Muscle of leg (tissue), 3 donors: ENCODE measurements at regions not wholly inside any gene's neighbourhood (a gene's known extent, or its start where the extent isn't known, plus 50 kb on each side); places are given as distances from the start of the nearest gene placed in this dataset.

Source experiments
- DNase-seq: peaks from one replicate; pipeline ENCODE4 v3.0.0; 2013
- H3K27ac ChIP-seq: one replicate; pipeline ENCODE4 v1.5.1; 2013; ENCODE audit warnings: mild to moderate bottlenecking, low read length, control low read depth
- H3K27me3 ChIP-seq: one replicate; pipeline ENCODE4 v1.6.1; 2013; ENCODE audit warnings: low read length; ENCODE audit not compliant: control insufficient read depth, insufficient read depth
- H3K36me3 ChIP-seq: one replicate; pipeline ENCODE4 v1.6.1; 2013; ENCODE audit warnings: low read length; ENCODE audit not compliant: control insufficient read depth, insufficient read depth
- H3K4me1 ChIP-seq: one replicate; pipeline ENCODE4 v1.6.1; 2013; ENCODE audit warnings: low read length; ENCODE audit not compliant: control insufficient read depth, insufficient read depth
- H3K4me3 ChIP-seq: one replicate; pipeline ENCODE4 v1.5.1; 2013; ENCODE audit warnings: low read length, control low read depth
- H3K9me3 ChIP-seq: replicated peaks from 2 replicates; pipeline ENCODE4 v1.6.1; 2013; ENCODE audit warnings: low read depth, low read length; ENCODE audit not compliant: control insufficient read depth
- WGBS: methylation state at CpG from one replicate; pipeline ENCODE4 v1.1.5; 2013; ENCODE audit warnings: missing lambda C conversion rate; ENCODE audit not compliant: insufficient coverage; 5-methylcytosine and 5-hydroxymethylcytosine counted together

GRCh38 chr11:92545906-92546471 lies 321.4 kb downstream of the FAT3 start:
- Histone ChIP-seq H3K4me1 (no peaks in the 10 kb centered on the region), H3K27me3 (no peaks in the 10 kb centered on the region), H3K27ac (no peak overlapping the region), H3K9me3 (no peaks in the 10 kb centered on the region), H3K36me3 (no peaks in the 10 kb centered on the region), H3K4me3 (no peak overlapping the region)
- no peak for DNase-seq
- no CpG with 5 or more reads among the region's 6 CpGs for WGBS

DNA sequence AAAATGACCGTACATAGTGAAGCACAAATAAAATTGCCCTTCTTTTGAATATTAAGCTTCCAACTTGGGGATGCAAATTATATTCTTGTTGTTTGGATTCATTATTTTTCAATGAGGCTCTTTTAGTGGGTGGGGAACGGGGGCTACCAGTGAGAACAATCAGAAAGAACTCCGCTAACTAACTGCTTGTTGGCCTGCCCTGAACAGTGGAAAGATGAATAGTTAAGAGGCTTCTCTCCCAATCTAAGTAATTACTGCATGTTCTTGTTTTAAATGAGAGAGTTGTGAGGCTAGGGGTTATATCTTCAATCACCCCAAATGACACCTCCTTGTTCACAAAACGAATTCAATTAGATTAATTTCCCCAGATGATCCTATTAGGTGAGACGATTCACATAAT lies 322.0 kb downstream of the FAT3 start:
- no peak overlapping the region for H3K27ac ChIP-seq
- no peaks in the 10 kb centered on the region for H3K27me3 ChIP-seq
- no peaks in the 10 kb centered on the region for H3K36me3 ChIP-seq
- no peak for DNase-seq
- H3K4me1 ChIP-seq, result no peaks in the 10 kb centered on the region
- H3K4me3 ChIP-seq, result no peak overlapping the region
- whole genome bisulfite sequencing, result 80% methylated on average over 1 of the region's 5 CpGs
- H3K9me3 ChIP-seq, result no peaks in the 10 kb centered on the region

DNA sequence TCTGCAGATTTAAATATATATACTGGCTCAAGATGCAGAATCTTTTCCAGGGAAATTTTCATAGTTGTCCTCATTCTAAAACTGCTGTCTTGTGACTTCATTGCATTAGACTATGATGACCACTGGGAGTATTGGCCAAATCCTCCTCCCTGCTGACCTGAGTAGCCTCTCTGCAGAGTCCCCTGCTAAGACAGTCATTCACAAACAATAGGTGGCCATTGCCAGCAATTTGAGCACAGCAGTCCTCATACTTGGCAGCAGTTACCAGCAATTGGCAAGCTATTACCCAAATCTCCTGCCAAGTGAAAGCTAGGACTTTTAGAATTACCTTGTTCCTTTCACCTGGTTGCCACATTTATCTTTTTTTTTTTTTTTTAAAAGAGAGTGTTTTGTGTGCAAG lies 325.8 kb downstream of the FAT3 start:
- H3K4me1 ChIP-seq, result no peaks in the 10 kb centered on the region

GRCh38 chr11:92550871-92551270 lies 326.3 kb downstream of the FAT3 start:
- H3K36me3 ChIP-seq, result no peaks in the 10 kb centered on the region
- no peaks in the 10 kb centered on the region for H3K27me3 ChIP-seq
- WGBS, result 82% methylated on average over 2 of the region's 2 CpGs
- H3K9me3 ChIP-seq, result no peaks in the 10 kb centered on the region
- no peak overlapping the region for H3K4me3 ChIP-seq
- H3K27ac ChIP-seq, result no peak overlapping the region
- no peak for DNase-seq
- no peaks in the 10 kb centered on the region for H3K4me1 ChIP-seq

More for the DNA sequence above, 325.8 kb downstream of the FAT3 start:
- H3K9me3 ChIP-seq, result no peaks in the 10 kb centered on the region
- H3K27me3 ChIP-seq, result no peaks in the 10 kb centered on the region
- no peak overlapping the region for H3K27ac ChIP-seq
- H3K4me3 ChIP-seq, result no peak overlapping the region
- DNase-seq, result peak; percentile 16
- no peaks in the 10 kb centered on the region for H3K36me3 ChIP-seq

DNA sequence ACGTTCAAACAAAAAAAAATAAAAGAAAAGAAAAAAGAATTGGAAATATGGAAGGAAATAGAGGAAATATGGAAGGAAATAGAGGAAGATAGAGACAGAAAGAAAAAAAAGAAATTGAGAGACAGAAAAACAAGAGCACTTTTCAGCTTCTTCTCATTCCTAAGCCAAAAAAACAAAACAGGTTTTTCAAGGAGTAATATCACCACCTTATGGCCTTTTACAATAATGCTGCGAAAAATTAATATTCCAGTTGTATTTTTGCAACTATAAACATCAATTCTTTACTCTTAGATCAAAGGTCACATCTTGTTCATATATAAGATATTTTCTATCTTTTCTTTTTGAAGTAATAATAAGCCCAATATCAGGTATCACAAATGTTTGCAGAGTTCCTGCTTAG lies 328.3 kb downstream of the FAT3 start:
- Histone ChIP-seq H3K4me3 (no peak overlapping the region), H3K4me1 (no peaks in the 10 kb centered on the region), H3K36me3 (no peaks in the 10 kb centered on the region), H3K27me3 (no peaks in the 10 kb centered on the region), H3K9me3 (no peaks in the 10 kb centered on the region), H3K27ac (no peak overlapping the region)
- DNase-seq, result no peak
- WGBS, result 80% methylated on average over 1 of the region's 2 CpGs

- 93% methylated on average over 5 of the region's 7 CpGs for WGBS
These were observed 330.1 kb downstream of the FAT3 start for GRCh38 chr11:92554688-92555087.

GRCh38 chr11:92556431-92556830 lies 331.8 kb downstream of the FAT3 start:
- 54% methylated on average over 3 of the region's 4 CpGs for WGBS
- H3K9me3 ChIP-seq, result no peaks in the 10 kb centered on the region
- H3K27ac ChIP-seq, result no peak overlapping the region
- DNase-seq, result peak; percentile 63
- H3K4me1 ChIP-seq, result no peaks in the 10 kb centered on the region
- no peaks in the 10 kb centered on the region for H3K27me3 ChIP-seq
- no peaks in the 10 kb centered on the region for H3K36me3 ChIP-seq
- H3K4me3 ChIP-seq, result no peak overlapping the region

More at GRCh38 chr11:92554688-92555087, 330.1 kb downstream of the FAT3 start:
- no peak overlapping the region for H3K27ac ChIP-seq
- no peaks in the 10 kb centered on the region for H3K9me3 ChIP-seq
- H3K4me3 ChIP-seq, result no peak overlapping the region
- H3K27me3 ChIP-seq, result no peaks in the 10 kb centered on the region
- no peaks in the 10 kb centered on the region for H3K4me1 ChIP-seq
- no peak for DNase-seq
- no peaks in the 10 kb centered on the region for H3K36me3 ChIP-seq

- WGBS, result 100% methylated on average over 1 of the region's 1 CpG
- Histone ChIP-seq H3K4me3 (no peak overlapping the region), H3K36me3 (no peaks in the 10 kb centered on the region), H3K27ac (no peak overlapping the region), H3K9me3 (no peaks in the 10 kb centered on the region), H3K27me3 (no peaks in the 10 kb centered on the region), H3K4me1 (no peaks in the 10 kb centered on the region)
- DNase-seq, result no peak
These were observed 333.3 kb downstream of the FAT3 start for GRCh38 chr11:92557879-92558278.

DNA sequence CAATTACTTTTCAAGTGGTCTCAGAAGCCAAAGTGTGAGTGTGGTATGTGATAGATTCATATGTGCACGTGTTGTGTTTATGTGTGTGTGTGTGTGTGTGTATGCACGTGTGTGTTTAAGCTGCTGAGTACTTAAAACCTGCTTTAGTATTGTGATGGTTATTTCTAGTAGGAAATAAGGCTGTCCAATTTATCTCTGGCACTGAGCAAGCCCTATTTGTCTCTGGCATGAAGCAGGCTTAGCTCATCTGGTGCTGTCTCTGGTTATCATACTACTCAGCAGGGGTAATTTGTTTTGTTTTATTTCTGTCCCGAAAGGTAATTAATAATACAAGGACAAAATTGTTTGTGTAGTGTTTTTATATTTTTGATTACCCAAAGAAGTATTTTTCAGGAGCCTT lies 333.7 kb downstream of the FAT3 start:
- WGBS, result no CpG with 5 or more reads among the region's 3 CpGs
- Histone ChIP-seq H3K4me1 (no peaks in the 10 kb centered on the region), H3K9me3 (no peaks in the 10 kb centered on the region), H3K36me3 (no peaks in the 10 kb centered on the region), H3K4me3 (no peak overlapping the region), H3K27me3 (no peaks in the 10 kb centered on the region), H3K27ac (no peak overlapping the region)
- DNase-seq, result no peak

DNA sequence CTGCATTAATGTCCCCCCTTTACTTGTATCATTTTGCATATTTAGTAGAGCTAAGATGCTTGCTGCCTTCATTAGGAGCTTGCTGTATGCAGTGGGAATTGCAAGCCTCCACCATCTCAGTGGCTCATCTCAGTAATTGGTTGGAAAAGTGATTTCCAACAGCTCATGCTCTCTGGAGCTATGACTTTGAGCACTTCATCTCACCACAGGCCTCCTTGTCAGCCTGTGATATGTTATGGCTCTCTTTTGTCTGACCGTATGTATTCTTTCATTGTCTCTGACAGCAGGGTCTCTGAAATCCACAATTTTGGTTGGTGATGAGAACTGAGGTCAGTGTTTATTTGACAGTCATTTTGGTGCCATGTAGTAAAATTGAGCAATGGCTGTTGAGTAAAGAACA lies 345.1 kb downstream of the FAT3 start:
- H3K4me3 ChIP-seq, result no peak overlapping the region
- no peak for DNase-seq
- H3K4me1 ChIP-seq, result no peaks in the 10 kb centered on the region
- H3K36me3 ChIP-seq, result no peaks in the 10 kb centered on the region
- no CpG with 5 or more reads among the region's 1 CpG for WGBS
- no peak overlapping the region for H3K27ac ChIP-seq
- no peaks in the 10 kb centered on the region for H3K9me3 ChIP-seq
- H3K27me3 ChIP-seq, result no peaks in the 10 kb centered on the region

DNA sequence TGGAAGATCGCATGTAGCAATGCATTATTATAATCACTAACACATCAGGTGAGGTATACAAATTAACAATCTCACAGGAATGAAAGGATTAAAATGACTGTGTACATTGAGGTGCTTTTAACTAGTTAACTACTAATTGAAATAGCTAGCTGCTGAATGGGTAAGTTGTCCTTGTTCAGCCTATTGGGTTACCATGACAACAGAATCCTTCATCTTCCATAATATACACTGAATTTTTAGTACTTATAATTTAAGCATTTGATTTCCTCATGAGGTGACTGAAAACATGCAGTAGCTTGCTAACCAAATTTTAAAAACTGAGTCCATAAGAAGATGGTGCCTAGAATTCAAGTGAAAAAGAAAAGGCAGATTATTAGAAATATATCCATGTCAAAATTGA lies 347.9 kb downstream of the FAT3 start:
- Histone ChIP-seq H3K4me1 (no peaks in the 10 kb centered on the region), H3K9me3 (no peaks in the 10 kb centered on the region), H3K4me3 (no peak overlapping the region), H3K27ac (no peak overlapping the region), H3K27me3 (no peaks in the 10 kb centered on the region), H3K36me3 (no peaks in the 10 kb centered on the region)
- WGBS, result no CpG with 5 or more reads among the region's 1 CpG
- no peak for DNase-seq
